CD4-positive, alpha-beta T cell treated with Interleukin-2 at 100 ng/mL for 4 hours (primary cell): ENCODE measurements at regions not wholly inside any gene's neighbourhood (a gene's known extent, or its start where the extent isn't known, plus 50 kb on each side); places are given as distances from the start of the nearest gene placed in this dataset.

Source experiments
- DNase-seq: peaks from one replicate; pipeline ENCODE4 v3.0.0-alpha.2; 2020; ENCODE audit warnings: low spot score

- no peak for DNase-seq
Measured at GRCh38 chr7:18250133-18250532, 222.5 kb upstream of the PRPS1L1 start.

DNA sequence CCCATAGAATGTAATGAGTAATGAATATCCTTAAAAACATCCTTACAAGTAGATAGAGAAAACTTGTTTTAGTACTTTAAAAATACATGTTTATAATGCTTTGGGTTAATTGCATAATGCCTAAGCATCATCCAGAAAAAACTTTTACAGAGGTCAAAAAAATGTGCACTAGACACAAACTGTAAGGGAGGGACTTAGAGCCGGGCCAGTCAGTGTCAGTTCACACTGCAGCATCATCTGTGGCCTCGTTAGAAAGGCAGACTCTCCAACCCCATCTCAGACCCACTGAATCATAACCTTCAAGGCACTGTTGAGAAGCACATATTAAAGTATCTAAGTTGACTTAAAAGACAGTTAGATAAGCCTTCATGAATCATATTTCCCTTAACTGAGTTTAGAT lies 230.1 kb upstream of the PRPS1L1 start:
- no peak for DNase-seq

DNA sequence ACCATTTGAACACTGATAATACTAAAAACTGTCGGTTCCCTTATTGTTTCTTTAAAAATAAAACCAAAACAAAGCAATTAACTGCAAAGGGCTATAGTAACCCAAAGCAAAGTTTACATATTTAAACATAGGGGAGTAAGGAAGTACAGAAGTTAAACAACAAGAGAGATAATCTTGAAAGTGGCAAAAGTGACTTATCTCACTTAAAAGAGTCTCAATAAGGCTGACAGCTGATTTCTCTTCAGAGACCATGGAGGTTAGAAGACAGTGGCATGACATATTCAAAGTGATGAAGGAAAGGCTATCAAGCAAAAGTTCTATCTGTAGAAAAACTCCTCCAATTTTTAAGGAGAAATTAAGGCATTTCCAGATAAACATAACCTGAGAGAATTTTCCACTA lies 233.5 kb upstream of the HDAC9 start:
- no peak for DNase-seq

- DNase-seq: no peak
Measured at GRCh38 chr7:18265611-18266281, 229.8 kb upstream of the HDAC9 start.

GRCh38 chr7:18268571-18268970 lies 227.0 kb upstream of the HDAC9 start:
- DNase-seq: no peak

DNA sequence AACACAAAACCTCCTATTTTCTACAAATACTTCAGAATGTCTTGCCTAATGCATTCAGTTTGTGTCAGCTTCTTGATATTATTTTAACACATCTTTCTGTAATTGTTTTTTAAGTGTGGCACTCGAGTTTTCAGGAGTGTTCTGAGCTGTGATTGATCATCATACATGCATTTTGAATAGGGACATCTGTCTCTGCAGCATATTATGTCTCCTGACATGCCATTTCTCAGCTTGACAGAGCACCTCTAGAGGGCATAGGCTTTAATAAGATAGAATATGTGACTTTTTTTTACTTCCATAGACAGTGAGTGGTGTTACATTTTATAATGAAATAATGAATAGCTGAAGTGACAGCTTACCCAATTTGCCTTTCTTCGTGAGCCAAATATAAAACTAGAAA lies 219.2 kb upstream of the HDAC9 start:
- no peak for DNase-seq

DNA sequence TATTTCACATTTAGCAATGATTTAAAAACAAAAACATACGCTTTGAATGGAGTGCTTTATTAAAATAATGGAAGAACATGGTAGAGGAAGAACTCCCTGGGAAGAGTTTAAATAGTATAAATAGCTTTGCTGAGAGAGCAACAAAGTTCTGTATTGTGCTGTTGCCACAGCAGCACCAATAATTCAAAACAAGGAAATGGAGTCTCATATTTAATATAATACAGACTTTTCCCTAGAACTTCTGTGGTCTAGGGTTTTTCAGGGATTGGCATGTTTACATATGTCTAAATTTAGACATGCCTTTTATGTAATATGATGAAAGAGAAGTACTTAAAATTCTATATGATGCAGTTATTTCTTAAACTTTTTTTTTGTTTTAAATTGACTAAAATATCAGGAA lies 217.2 kb upstream of the HDAC9 start:
- no peak for DNase-seq

GRCh38 chr7:18283045-18283444 lies 212.5 kb upstream of the HDAC9 start:
- no peak for DNase-seq

DNA sequence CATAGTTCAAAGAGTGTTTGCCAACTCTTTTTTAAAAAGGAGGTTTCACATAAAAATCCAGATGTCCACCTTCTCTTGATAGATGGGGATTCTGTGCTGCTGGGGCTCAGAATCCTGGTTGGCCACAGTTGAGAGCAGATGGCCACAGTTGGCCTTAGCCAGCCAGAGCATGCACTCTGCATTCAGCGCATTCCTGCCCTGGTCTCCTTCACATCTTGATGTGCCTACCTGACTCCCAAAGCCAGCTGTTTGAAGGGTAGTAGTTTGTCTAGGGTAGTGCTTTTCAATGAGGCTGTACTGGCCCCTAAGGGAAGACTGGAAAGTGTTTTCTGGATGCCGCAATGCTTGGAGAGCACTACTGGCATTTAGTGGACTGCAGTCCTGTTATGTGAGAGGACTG lies 208.1 kb upstream of the HDAC9 start:
- no peak for DNase-seq

DNA sequence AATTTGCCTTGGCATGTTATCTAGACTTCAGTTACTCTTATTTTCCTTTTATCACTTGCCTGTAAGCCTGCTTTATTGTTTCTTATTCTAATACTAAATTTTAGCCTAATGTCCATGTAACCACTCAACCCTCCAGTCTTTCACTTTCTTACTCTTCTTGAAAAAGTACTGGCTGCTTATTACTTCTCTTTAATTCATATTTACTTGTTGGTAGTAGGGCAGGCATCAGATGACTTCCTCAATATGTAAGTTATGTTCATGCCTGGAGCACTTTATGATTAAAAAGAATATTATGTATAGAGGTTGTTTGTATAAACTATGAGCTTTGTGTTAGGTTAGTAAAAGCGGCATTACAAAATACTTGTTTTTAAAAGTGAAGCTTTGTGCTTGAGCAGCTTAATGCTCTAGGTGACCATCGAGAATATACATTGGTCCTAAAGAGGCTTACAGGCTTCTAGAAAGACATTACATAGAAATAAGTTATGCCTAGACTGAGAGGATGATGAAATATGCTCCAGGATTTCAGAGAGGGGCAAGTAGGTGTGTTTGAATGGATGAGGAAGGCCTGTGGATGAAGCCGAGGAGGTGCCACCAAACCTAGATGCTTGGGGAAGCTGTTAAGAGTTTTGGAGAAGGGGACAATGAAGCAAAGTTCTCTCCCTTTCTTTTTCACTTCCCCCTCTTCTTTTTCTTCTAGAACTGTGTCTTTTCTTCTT lies 207.1 kb upstream of the HDAC9 start:
- DNase-seq: no peak

- no peak for DNase-seq
Measured at GRCh38 chr7:18289788-18290187, 205.8 kb upstream of the HDAC9 start.

DNA sequence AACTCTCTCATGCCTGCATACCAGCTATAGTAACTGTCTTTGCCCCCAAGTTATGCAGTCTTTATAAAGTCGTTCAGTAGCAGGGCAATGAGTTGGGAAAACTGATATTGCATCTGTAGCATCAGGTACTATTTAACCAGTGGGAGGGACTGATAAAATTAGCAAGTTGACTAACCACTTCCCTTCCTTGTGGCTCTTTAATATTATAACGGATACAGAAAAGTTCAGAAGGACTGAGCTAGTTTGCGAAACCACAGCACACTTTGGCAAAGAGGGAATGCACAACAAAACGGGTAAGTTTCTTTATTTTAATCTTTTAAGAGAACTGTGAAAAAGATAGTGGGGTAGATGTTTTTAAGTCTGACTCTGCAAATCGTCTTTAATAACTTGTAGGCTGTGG lies 205.3 kb upstream of the HDAC9 start:
- peak; percentile 14 for DNase-seq

GRCh38 chr7:18290865-18291264 lies 204.7 kb upstream of the HDAC9 start:
- no peak for DNase-seq

GRCh38 chr7:18292584-18292983 lies 203.0 kb upstream of the HDAC9 start:
- no peak for DNase-seq

- DNase-seq: no peak
Measured at GRCh38 chr7:18293759-18294158, 201.8 kb upstream of the HDAC9 start.

- no peak for DNase-seq
Measured at GRCh38 chr7:18294411-18294810, 201.1 kb upstream of the HDAC9 start.

DNA sequence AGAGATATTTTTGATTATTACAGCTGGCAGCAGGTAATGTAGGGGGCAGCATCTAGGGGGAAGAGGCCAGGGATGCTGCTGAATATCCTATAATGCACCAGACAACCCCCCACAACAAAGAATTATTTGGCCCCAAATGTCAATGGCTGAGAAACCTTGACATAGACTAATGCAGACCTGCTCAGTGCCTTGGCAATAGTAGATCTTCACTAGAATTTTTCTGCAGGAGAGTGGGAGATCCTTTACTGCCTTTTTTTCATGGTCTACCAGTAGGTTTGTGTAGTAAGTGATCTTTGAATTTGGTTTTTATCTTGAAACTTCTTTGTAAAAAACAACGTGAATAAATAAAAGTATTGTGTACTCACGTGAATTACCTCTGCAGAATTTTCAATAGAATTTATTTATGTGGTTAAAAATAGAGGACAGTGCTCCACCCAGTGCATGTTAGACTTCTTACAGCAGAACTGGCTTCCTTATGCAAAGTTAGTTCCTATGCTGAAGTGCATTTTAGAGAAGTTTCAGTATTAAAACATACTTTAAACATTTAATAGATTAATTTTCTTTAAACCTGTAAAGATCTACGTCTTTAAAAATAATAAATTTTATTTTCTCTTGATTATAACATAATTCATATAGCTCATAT lies 199.6 kb upstream of the HDAC9 start:
- DNase-seq: no peak

DNA sequence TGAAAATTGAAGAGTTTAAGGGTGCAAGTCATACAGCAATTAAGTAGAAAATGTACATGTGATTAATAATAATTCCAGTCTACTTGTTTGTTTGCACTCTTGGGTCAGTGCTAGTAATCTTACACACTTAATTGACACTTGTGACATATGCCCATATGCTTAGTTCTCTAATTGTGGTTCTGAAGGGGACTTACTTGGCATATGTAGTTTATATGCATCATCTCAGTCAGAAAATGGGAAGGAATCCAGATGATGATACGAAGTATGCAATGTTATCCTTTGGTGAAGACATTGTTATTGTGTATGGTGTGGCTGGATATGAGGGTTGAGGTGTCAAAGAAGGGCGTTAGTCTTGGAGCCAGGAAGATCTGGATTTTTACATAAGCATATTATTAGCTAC lies 193.5 kb upstream of the HDAC9 start:
- no peak for DNase-seq

DNA sequence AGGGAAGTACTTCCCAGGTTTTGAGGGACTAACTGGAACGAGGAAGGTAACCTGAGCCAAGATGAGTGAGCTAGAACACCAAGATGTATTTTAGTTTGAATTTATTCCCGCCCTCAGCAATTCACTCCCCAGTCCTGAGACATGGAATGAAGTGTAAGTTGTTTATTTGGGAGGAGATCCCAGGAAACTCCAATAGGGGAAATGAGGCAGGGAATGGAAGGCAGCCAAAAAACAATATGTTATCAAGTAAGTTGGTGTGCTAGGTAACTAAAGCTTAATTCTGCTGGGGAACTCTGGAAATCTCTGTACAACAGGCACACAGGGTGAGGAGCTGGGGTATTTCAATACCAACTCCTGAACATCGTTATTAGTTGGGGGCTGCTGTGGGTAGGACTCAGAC lies 189.7 kb upstream of the HDAC9 start:
- DNase-seq: no peak

- no peak for DNase-seq
Measured at GRCh38 chr7:18306696-18307095, 188.9 kb upstream of the HDAC9 start.

DNA sequence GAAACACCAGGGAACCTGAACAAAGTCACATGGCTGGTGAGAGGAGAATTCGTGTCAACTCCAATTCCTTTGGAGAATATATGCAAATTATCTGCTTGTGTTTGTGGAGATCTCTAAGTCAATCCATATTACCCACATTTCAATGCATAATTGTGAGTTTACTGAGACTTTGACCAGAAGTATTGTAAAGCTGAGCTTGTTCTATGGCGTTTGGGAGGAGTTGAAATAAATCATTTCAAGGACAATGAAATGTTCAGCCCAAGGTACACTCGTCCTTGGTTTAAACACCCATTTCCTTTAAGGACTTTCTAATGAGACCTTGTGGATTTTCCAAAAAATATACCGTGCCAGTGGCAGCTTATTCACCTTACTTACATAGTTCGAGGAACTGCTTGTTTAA lies 186.6 kb upstream of the HDAC9 start:
- no peak for DNase-seq

DNA sequence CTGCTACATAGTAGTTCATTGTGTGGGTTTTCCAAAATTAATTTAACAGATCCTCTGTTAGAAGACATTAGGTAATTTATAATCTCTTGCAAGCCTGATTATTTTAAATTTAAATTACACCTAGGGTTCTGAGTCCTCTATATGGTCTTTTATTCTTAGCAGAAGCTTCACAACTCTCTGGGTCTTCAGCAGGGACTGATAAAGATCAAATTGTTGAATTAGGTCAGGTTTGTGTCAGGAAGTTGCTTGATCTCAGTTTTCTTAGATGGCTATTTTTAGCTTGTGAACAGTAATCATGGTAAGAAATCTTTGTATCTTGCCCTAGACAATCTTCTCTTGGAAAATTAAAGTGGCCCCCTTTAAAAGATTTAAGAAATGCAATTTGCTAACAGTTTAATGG lies 183.1 kb upstream of the HDAC9 start:
- no peak for DNase-seq

DNA sequence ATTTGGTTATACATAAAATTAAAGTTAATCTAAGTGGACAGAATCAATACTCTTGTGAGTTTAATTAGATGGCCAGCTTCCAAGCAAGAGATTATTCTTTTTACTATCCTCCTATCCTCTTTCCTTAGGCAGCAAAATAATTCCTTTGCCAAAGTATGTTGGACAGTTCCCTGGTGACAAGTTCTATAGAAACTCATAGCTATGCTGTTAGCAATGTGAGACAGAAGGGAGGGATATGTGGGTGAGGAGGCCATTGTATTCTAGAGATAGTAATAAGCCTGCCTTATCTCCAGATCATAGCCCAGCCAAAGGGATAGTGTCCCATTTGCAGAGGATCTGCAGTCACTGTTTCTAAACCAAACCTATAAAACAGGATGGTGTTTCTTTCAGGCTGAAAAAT lies 181.6 kb upstream of the HDAC9 start:
- DNase-seq: no peak

DNA sequence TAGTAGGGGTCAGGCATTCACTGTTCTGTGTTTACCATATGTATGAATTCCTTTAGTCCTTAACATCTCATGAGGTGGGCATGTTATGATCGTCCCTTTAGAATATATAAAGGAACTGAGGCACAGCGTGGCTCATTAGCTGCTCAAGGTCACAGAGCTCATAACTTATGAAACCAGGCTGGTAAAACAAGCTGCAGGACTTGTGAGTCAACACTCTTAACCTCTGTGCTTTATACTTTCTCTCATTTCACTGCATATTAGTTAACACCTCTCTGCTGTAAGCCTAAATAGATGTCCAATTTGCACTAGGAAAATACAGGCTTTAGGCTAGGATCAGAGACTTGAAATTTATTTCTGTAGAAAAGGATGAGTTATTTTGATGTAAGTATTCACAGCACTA lies 180.3 kb upstream of the HDAC9 start:
- DNase-seq: no peak
